Tibial artery (tissue), 4 donors: ENCODE measurements at regions not wholly inside any gene's neighbourhood (a gene's known extent, or its start where the extent isn't known, plus 50 kb on each side); places are given as distances from the start of the nearest gene placed in this dataset.
A peak's percentile ranks its signal among the peaks of the same experiment; 100 is the strongest.

ENCODE experiments used
- DNase-seq, 2 donors: peaks; one replicate each; pipeline ENCODE4 v3.0.0-alpha.2; 2019
- H3K27ac ChIP-seq, 2 donors: fragments of 200-600 bp; sonication (generic) in 1 of 2; 1 replicate in 1 of 2; 2 replicates in 1 of 2; pipeline ENCODE4 v1.5.1; 2018 to 2019; ENCODE audit warnings: mild to moderate bottlenecking in 1 of 2
- H3K27me3 ChIP-seq, 2 donors: fragments of 200-600 bp; sonication (generic) in 1 of 2; one replicate each; pipeline versions ENCODE4 v1.5.1 to v1.6.0; 2016 to 2019
- H3K36me3 ChIP-seq, 3 donors: fragments of 200-600 bp; sonication (generic) in 2 of 3; one replicate each; pipeline ENCODE4 v1.5.1; 2016 to 2019; ENCODE audit warnings: mild to moderate bottlenecking in 2 of 3
- H3K4me1 ChIP-seq, 4 donors: fragments of 200-600 bp; sonication (generic) in 2 of 4; 1 replicate in 3 of 4; 2 replicates in 1 of 4; pipeline ENCODE4 v1.5.1; 2016 to 2019
- H3K4me3 ChIP-seq, 2 donors: fragments of 200-600 bp; sonication (generic) in 1 of 2; 1 replicate in 1 of 2; 2 replicates in 1 of 2; pipeline ENCODE4 v1.5.1; 2018 to 2019; ENCODE audit warnings: mild to moderate bottlenecking in 2 of 2
- H3K9me3 ChIP-seq, 3 donors: fragments of 200-600 bp; sonication (generic) in 1 of 3; one replicate each; pipeline ENCODE4 v1.5.1; 2016 to 2019
- CTCF ChIP-seq, 2 experiments: fragments of 200-600 bp in 1 of 2; fragments of 450-650 bp in 1 of 2; IDR thresholded peaks; one replicate each; pipeline ENCODE4 v1.5.1; 2017 to 2019; ENCODE audit warnings: antibody characterized with exemption in 2 of 2, mild to moderate bottlenecking in 1 of 2, moderate library complexity in 1 of 2
- intact Hi-C: fragments of 100-400 bp; cut with DNase I; formaldehyde crosslinking; loops from one replicate; pipeline ENCODE4 v1.15.0; 2023; ENCODE audit warnings: low total_unique reads

- no peaks in the 10 kb centered on the region for H3K4me1 ChIP-seq
- no peak for DNase-seq
- intact Hi-C loops = no loop called here
- no peak overlapping the region for H3K27ac ChIP-seq
- no peak for TF ChIP-seq CTCF (IDR thresholded peaks at IDR 0.05)
- H3K9me3 ChIP-seq = no peaks in the 10 kb centered on the region
- H3K36me3 ChIP-seq = no peaks in the 10 kb centered on the region
- H3K27me3 ChIP-seq = no peaks in the 10 kb centered on the region
- no peak overlapping the region for H3K4me3 ChIP-seq
Observed at GRCh38 chr12:91335699-91336098, 153.1 kb upstream of the DCN start.

- DNase-seq = no peak
- intact Hi-C loops = no loop called here
- Histone ChIP-seq H3K27me3 (no peaks in the 10 kb centered on the region), H3K4me3 (no peak overlapping the region), H3K9me3 (no peaks in the 10 kb centered on the region), H3K4me1 (no peaks in the 10 kb centered on the region), H3K27ac (no peak overlapping the region), H3K36me3 (no peaks in the 10 kb centered on the region)
- no peak for TF ChIP-seq CTCF (IDR thresholded peaks at IDR 0.05)
Observed at GRCh38 chr12:91333966-91334365, 151.3 kb upstream of the DCN start.

GRCh38 chr12:91332302-91332701 is 149.7 kb upstream of the DCN start:
- H3K36me3 ChIP-seq = no peaks in the 10 kb centered on the region
- H3K4me3 ChIP-seq = no peak overlapping the region
- H3K9me3 ChIP-seq = no peaks in the 10 kb centered on the region
- H3K27ac ChIP-seq = no peak overlapping the region
- intact Hi-C loops = no loop called here
- DNase-seq = no peak
- H3K4me1 ChIP-seq = peaks cover 0 to 7% (median 2%) of the 10 kb centered on the region in 4 donors
- TF ChIP-seq CTCF (IDR thresholded peaks at IDR 0.05) = peak in 1 of 2 experiments; percentile 25
- H3K27me3 ChIP-seq = no peaks in the 10 kb centered on the region

- H3K27me3 ChIP-seq = no peaks in the 10 kb centered on the region
- no peak overlapping the region for H3K4me3 ChIP-seq
- H3K27ac ChIP-seq = no peak overlapping the region
- H3K4me1 ChIP-seq = peaks cover 0 to 16% (median 2%) of the 10 kb centered on the region in 4 donors
- intact Hi-C loops = no loop called here
- no peaks in the 10 kb centered on the region for H3K9me3 ChIP-seq
- H3K36me3 ChIP-seq = no peaks in the 10 kb centered on the region
- DNase-seq = no peak
- TF ChIP-seq CTCF (IDR thresholded peaks at IDR 0.05) = no peak
Observed at GRCh38 chr12:91331371-91331770, 148.8 kb upstream of the DCN start.

GRCh38 chr12:91328451-91328850 is 145.8 kb upstream of the DCN start:
- Histone ChIP-seq H3K36me3 (no peaks in the 10 kb centered on the region), H3K9me3 (no peaks in the 10 kb centered on the region), H3K4me1 (peaks cover 0 to 22% (median 2%) of the 10 kb centered on the region in 4 donors), H3K4me3 (no peak overlapping the region), H3K27me3 (no peaks in the 10 kb centered on the region), H3K27ac (peak overlapping the region; percentile 22 to 43)
- intact Hi-C loops = loop anchor here (5.0 kb wide), 1 partner anchor 151 kb away; no protein-coding TSS in a partner anchor
- no peak for TF ChIP-seq CTCF (IDR thresholded peaks at IDR 0.05)
- no peak for DNase-seq

- intact Hi-C loops = loop anchor here (5.0 kb wide), 1 partner anchor 151 kb away; no protein-coding TSS in a partner anchor
- DNase-seq = no peak
- H3K27ac ChIP-seq = peak overlapping the region; percentile 22 to 43
Observed at GRCh38 chr12:91327889-91328288, 145.3 kb upstream of the DCN start.

More at GRCh38 chr12:91327889-91328288, 145.3 kb upstream of the DCN start:
- Histone ChIP-seq H3K4me1 (peaks cover 0 to 22% (median 2%) of the 10 kb centered on the region in 4 donors), H3K4me3 (no peak overlapping the region), H3K36me3 (no peaks in the 10 kb centered on the region), H3K9me3 (no peaks in the 10 kb centered on the region), H3K27me3 (no peaks in the 10 kb centered on the region)
- TF ChIP-seq CTCF (IDR thresholded peaks at IDR 0.05) = no peak
